ENCODE measurements at regions not wholly inside any gene's neighbourhood (a gene's known extent, or its start where the extent isn't known, plus 50 kb on each side); places are given as distances from the start of the nearest gene placed in this dataset.
A peak's percentile ranks its signal among the peaks of the same experiment; 100 is the strongest.
"Not testable (repeated sequence)": the region's sequence is repeated elsewhere in the genome, so short reads cannot be mapped to it uniquely, and the experiment has no call there.

DNA sequence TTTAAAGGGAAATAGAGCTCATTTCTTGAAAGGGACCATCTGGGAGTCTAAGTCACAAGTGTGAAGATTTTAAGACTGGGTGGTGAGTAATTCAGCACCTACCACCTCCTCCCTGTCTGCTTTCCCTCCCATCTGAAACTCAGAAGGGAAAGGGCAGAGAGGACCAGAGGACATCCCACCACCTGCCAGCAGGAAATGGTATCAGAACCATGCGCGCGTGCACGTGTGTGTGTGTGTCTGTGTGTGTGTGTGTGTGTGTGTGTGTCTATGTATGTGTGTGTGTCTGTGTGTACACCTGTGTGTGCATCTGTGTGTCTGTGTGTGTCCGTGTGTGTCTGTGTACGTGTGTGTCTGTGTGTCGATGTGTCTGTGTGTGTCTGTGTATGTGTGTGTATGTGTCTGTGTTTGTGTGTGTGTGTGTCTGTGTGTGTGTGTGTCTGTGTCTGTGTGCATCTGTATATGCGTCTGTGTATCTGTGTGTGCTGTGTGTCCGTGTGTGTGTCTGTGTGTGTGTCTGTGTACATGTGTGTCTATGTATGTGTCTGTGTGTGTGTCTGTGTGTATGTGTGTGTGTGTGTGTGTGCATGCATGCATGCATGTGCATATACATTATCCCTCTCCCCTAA is 76.8 kb downstream of the ZFP36L2 start:
- DNase-seq (ENCODE audit: low spot score): peak; percentile 79

DNA sequence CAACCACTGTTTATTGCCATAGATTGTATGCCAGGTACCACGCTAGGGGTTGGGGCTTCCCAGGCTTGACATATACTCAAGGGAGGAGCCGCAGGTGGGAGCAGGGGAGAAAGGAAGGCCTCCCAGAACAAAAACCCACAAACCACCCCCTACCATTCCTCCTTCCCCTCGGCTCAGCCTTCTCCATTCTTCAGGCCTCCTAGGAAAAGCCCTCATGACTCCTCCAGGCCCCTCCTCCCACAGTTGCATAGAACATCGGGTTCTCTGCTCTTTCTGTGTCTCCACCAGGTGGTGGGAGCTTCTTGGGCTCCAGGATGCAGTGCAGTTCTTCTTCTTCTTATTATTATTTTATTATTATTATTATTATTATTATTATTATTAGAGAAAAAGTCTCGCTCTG is 80.3 kb downstream of the ZFP36L2 start:
- no peak for DNase-seq (ENCODE audit: low spot score)

DNA sequence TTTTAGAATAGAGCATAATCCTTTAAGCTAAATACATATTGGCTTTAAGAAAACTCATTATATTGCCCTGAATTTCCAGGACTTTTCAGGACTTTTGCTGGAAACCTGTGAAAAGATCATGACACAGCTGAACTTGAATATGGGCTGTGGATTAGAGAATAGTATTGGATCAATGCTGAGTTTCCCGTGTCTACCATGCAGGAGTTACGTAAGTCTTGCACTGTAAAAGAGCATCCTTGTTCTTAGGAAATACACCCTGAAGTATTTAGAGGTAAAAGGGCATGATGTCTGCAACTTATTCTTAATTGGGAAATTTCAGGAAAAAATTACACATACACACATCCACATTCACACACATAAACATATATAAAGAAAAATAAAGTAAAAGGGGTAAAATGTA is 82.1 kb downstream of the ZFP36L2 start:
- no peak for DNase-seq (ENCODE audit: low spot score)

DNA sequence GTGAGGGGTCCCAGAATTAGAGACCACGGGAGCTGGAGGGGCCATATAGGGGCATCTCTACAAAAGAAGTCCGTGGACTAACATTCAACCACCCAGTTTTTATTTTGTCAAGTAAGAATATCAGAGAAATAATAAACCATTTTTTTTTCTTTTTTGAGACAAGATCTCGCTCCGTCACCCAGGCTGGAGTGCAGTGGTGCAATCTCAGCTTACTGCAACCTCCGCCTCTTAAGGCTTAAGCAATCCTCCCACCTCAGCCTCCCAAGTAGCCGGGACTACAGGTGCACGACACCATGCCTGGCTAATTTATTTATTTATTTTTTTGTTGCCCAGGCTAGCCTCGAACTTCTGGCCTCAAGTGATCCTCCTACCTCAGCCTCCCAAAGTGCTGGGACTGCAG is 82.7 kb downstream of the ZFP36L2 start:
- no peak for DNase-seq (ENCODE audit: low spot score)

DNA sequence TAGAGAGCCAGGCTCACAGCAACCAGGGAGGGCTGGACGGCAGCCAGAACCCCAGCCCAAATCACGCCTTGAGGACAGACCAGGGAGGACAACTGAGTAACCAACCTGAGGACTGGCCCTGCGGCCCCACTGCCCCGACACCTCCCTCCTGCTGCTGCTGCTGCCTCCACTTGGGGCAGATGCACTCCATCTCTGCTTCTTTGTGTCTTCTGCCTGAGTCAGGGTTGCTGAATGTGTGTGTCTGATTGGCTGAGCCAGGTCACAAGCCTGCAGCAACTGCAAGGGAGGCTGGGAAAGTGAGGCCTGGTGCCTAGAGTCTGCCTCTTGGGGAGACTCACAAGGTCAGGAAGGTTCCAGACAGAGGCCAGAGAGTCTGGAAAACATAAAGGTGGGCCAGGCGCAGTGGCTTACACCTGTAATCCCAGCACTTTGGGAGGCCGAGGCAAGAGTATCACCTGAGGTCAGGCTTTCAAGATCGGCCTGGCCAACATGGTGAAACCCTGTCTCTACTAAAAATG is 83.4 kb downstream of the ZFP36L2 start:
- peak; percentile 51 for DNase-seq (ENCODE audit: low spot score)

DNA sequence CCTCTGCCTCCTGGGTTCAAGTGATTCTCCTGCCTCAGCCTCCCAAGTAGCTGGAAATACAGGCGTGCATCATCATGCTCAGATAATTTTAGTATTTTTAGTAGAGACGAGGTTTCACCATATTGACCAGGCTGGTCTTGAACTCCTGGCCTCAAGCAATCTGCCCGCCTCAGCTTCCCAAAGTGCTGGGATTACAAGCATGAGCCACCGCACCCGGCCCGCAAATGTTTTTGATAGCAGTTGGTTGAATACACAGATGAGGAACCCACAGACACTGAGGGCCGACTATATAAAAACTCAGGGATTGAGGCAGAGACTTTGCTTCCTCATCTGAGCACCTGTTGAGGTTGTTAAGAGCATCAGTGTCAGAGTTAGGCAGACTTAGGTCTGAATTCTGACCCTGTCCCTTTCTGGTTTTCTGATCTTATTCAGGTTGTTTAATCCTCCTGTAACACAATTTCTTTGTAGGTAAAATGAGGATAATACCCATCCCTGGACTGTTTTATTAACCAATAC is 84.7 kb downstream of the ZFP36L2 start:
- DNase-seq (ENCODE audit: low spot score): not testable (repeated sequence)

DNA sequence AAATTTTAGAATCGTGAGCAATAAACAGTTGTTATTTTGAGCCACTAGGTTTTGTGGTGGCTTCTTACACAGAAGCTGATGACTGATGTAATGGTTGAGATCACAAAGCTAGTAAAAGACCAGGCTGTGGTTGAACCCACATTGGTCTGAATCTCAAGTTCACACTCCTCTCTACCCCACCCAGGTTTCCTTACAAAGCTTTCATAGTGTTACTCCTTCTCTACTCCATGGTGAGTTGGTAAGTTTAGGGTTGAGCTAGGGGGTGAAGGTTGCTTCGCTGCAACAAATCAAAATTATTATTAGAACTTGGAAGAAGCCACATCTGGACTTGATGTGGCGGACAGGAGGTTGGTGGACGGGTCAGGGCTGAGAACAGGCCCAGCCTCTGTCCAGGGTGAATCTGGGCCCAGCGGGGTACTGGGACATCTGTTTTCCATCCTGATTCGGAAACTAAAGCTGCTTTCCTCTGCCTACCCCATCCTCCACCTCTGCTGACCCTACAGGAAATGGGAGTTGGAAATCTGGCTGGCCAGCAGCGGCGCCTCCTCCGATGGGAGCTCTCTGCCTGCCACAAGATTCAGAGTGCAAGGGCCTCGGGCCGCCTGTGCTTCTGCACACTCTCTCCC is 86.3 kb downstream of the ZFP36L2 start:
- DNase-seq (ENCODE audit: low spot score): peak; percentile 36

DNA sequence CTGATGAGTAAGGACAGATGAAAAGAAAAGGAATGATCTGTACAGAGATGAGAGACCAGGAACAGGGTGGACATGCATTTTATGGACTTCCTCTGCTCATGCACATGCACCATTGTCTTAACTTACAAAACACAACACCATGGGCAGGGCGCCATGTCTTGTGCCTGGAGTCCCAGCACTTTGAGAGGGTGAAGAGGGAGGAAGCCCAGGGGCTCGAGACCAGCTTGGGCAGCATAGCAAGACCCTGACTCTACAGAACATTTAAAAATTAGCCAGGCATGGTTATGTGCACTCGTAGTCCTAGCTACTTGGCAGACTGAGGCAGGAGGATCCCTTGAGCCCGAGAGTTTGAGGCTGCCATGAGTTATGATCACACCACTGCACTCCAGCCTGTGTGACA is 86.9 kb downstream of the ZFP36L2 start:
- no peak for DNase-seq (ENCODE audit: low spot score)

DNA sequence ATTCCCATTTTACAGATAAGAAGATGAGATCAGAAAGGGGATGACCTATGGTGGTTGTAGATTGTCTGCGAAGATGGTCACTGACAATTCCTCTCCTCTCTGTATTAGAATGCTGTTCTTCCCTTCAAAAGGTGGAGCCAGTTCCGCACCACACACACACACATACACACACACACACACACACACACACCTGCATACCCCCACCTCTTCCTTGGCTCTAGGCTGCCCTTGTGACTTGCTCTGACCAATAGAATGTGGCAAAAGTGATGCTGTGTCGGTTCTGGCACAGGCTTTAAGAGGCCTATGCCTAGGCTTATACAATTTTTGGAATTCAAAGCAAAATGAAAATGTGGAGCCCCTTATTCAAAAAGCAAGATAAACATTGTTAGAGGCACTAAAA is 88.0 kb downstream of the ZFP36L2 start:
- no peak for DNase-seq (ENCODE audit: low spot score)

DNA sequence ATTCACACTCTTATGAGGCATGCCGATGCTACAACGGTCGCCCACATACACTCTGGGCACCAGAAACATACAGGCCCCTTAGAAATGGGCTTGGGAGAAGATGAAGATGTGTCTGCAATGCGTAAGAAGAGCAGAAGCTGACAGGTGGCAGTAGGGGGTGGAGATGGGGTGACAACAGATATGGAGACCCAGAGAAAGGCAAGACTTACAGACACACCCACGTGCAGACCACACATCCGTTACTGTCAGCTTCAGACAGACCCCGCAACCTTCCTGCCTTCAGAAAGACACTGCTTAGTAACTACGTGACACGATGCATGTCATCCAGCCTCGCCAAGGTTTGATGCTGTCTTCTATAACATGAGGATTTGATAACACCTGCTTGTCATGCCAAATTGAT is 89.5 kb downstream of the ZFP36L2 start:
- peak; percentile 69 for DNase-seq (ENCODE audit: low spot score)

DNA sequence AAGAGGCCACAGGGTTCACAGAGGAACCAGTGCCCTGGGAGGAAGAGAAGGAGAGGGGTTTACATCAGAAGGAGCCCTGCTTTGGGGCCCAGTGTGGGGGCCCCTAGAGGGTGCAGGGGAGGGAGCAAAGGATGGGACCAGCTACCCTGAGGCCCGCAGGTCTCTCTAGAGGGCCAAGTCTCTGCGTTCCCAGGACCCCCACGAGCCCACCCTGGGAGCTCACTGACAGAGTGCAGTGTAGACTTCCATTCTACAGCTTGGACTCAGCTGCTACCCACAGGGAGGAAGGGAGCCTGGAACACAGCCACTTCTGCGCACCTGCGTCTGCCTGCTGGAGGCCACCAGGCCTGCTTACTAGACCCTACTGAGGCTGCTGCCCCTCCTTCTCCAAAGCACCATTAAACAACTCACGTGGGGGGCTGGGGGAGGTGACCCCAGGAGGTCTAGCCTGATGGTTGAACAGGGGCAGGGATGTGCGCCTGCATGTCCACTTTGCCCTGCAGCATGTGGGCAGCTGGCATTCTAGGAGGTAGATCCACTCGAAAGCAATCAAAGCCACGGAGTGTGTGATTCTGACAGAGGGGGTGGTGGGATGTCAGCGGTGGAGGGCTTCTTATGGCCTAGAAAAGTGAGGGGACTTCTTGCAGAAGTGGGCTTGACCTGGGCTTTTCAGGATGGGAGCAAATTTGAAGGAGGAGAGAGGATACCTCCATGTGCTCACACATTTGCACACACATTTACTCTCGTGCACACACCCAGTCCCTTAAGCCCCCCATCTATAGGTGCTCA is 90.2 kb downstream of the ZFP36L2 start:
- no peak for DNase-seq (ENCODE audit: low spot score)

DNA sequence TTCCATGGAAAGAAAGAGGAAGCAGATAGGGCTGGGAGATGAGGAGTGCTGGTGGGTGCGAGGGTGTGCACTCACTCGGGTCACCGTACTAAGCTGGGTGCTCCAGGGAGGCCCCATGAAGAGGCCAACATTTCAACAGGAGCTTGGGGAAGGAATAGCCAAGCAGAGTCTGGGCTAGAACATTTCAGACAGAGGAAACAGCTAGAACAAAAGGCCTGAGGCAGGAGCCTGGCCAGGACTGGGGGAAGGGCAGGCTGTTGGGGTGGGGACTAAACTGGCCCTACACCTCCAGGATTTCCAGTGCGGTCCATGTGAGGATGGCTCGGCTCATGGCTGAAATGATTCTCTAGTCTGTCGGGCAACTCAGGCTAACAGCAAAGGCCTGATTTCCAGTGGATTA is 90.8 kb downstream of the ZFP36L2 start:
- DNase-seq (ENCODE audit: low spot score): no peak

DNA sequence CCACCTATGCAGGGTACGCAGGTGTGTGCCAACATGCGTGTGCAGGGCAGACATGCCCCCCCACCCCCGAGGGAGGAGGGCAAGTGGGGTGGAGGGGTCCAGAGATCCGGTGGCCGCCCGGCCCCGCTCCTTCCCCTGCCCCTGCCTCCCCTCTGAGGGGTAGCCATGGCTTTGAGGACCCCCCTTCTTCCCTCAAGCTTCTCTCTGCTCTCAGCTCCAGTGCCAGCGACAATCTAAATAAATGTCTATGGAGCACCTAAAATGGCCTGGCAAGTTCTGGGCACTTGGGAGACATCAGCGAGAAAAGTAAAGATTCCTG is 91.9 kb downstream of the ZFP36L2 start:
- no peak for DNase-seq (ENCODE audit: low spot score)

DNA sequence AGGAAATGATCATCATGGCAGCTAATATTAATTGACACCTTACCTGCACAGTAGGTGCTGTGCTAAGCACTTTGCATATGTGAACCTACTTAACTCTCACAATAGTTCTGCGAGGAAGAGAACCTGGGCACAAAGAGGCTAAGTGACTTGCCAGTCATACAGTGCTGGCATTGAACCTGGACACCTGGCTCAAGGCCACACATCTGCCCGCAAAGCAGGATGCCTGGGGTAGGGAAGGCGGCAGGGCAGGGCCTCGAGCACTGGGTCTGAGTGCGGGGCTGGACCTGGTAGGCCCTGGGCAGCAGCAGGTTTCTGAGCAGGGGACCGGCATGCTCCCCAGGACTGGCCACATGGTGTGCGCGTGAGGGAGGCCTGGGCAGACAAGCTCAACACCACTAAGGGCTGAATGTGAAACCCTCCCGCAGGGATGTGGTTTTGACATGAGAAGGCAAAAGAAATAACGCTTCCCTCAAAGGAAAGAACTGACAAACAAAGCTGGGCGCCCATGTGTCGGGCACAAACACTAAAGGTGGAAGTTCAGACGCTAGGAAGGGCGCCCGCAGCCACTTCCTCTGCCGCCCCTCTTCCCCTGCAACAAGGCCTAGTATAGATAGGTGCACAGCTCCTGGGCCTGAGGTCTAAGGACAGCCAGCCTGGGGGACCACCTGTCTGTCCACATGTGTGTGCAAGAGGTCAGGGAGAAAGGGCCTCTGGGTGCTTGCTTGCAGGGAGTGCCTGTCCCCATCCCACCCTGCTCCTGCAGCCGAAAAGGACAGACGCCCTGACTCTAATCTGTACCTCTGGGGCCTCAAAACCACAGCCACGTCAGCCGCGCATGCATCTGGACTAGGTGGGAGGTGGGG is 92.5 kb downstream of the ZFP36L2 start:
- peak; percentile 85 for DNase-seq (ENCODE audit: low spot score)

DNA sequence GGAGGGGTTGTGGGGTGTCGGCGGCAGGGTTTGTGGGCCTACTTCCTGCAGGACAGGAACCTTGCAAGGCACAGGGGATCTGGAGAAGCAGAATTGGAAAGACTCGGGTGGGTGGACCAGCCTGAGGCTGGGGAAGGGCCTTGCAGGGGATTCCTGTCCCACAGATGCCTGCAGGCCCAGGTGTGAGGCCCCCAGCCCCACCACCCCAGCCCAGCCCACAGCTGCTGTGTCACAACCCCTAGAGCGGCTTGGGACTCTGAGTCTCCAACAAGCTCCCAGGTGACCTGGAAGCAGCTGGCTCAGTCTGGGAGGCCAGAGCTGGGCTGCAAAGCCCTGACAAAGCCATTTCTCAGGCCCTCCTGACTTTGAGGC is 93.1 kb downstream of the ZFP36L2 start:
- no peak for DNase-seq (ENCODE audit: low spot score)

DNA sequence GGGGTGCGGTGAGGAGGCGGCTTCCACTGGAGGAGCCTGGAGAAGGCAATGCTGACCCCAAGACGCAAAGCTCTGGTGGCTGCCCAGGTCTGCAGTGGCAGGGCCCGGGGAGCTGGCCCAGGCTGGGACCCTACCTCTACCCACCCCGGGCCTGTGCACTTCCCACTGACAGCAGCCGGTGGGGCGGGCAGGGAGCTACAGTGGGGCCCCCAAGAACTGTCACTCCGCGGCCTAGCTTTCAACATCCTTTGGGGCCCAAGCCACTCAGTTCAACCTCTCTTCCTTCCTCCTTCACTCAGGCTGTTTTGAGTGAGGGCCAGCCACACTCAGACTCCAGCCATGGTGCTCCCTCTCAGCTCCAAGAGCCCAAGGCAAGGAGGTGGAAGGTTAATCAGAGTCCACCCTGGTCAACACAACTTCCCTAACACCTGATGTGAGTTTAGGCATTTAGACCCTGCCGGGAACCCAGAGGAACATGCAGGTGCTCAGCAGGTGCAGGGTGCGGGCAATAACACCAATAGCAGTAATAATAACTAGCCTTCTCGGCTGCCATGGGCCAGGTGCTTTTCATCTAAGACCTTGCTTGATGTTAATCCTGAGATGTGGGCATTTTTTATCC is 93.6 kb downstream of the ZFP36L2 start:
- no peak for DNase-seq (ENCODE audit: low spot score)

DNA sequence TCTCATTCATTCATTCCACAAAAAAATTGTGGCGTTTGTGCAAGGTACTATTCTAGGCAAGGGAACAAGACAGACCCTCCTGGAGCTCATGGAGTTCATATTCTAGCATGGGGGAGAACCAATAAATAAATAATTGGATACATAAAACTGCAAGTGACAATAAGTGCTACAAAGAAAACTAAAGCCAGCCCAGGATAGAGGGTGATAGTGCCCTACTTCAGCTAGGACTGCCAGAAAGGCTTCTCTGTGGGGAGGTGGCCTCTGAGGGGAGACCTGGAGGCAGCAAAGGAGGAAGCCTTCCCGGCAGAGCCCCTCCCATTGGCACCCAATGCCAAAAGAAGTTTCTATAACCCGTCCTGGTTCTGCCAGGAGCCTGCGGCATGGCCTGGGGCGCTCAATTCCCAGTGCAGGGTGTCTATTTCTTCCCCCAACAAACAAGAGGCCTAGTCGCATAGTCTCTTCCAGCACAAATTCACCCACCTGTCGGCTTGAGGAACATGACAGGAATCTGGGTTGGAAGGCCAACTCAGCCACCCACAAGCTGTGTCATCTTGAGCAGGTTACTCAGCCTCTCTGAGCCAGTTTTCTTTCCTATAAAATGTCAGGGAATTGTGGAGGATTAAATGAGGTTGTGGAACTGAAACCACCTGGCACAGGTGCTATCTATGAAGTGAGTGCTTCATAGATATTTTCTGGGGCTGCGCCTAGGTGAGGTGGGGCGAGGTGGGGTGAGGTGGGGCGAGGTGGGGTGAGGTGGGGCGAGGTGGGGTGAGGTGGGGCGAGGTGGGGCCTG is 94.3 kb downstream of the ZFP36L2 start:
- no peak for DNase-seq (ENCODE audit: low spot score)

DNA sequence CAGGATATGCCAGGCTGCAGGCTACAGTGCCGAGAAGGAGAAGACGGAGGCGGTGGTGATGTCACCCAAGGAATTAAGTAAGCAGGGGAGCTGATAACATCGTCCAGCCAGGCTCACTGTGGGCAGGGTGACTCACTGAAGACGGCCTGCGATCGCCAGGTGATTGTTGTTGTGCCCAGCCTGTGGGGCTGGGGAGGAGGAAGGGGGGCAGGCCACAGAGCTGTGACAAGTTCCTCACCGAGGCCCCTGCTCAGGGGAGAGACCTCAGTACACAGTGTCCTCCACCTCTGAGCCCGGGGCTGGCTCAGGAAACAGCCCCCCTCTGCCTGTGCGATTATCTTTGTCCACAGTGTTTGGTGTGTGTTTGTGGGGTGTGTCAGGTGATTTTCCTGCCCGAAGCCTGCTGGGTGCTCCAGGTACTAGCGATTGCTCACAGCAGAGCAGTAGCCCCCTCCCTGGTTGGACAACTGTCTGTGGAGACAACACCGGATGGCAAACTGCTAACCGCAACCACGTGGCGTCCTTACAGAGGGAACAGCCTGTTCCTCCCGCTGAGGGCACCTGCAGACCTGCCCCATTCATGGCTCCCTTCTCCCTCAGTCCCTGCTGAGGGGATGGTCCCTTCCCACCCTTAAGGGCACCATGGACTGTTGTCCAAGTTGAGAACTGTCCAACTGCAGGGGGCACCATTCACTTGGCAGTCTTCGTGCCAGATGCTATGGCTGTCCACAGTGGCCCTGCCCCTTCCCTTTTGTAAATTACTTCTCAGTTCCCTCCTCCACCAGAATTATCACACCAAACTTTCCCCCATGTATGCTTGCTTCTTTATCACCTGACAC is 95.1 kb downstream of the ZFP36L2 start:
- peak; percentile 82 for DNase-seq (ENCODE audit: low spot score)

DNA sequence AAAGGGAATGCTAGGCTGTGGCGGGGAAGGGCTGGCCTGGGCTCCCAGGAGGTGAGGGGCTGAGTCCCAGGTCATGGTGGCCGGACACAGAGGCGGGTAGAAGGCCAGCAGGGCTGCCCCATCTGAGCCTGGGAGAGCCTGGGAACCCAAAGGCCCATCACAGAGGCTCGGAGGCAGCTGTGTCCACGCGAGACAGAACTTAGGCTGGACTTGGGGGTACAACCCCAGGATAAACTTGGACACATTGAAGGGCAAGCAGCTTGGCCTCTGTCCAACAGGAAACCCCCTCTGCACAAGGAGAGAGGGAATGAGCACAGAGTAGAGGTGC is 95.9 kb downstream of the ZFP36L2 start:
- no peak for DNase-seq (ENCODE audit: low spot score)
